ENCODE measurements at regions not wholly inside any gene's neighbourhood (a gene's known extent, or its start where the extent isn't known, plus 50 kb on each side); places are given as distances from the start of the nearest gene placed in this dataset.
"Not testable (repeated sequence)": the region's sequence is repeated elsewhere in the genome, so short reads cannot be mapped to it uniquely, and the experiment has no call there.

- DNase-seq (ENCODE audit: extremely low read depth in 1 of 2, low read depth in 1 of 2): no peak
Measured at GRCh38 chr14:54010981-54011380, 54.4 kb upstream of the BMP4 start.

GRCh38 chr14:54023027-54023426, 66.4 kb upstream of the BMP4 start:
- DNase-seq (ENCODE audit: extremely low read depth in 1 of 2, low read depth in 1 of 2): no peak

GRCh38 chr14:54025661-54026060, 69.0 kb upstream of the BMP4 start:
- no peak for DNase-seq (ENCODE audit: extremely low read depth in 1 of 2, low read depth in 1 of 2)

GRCh38 chr14:54026671-54027070, 70.0 kb upstream of the BMP4 start:
- DNase-seq (ENCODE audit: extremely low read depth in 1 of 2, low read depth in 1 of 2): no peak

GRCh38 chr14:54030996-54031395, 74.4 kb upstream of the BMP4 start:
- DNase-seq (ENCODE audit: extremely low read depth in 1 of 2, low read depth in 1 of 2): not testable (repeated sequence)

GRCh38 chr14:54033285-54033684, 76.7 kb upstream of the BMP4 start:
- not testable (repeated sequence) for DNase-seq (ENCODE audit: extremely low read depth in 1 of 2, low read depth in 1 of 2)

- no peak for DNase-seq (ENCODE audit: extremely low read depth in 1 of 2, low read depth in 1 of 2)
Measured at GRCh38 chr14:54038724-54039123, 82.1 kb upstream of the BMP4 start.

GRCh38 chr14:54039311-54039710, 82.7 kb upstream of the BMP4 start:
- DNase-seq (ENCODE audit: extremely low read depth in 1 of 2, low read depth in 1 of 2): no peak

GRCh38 chr14:54040846-54041245, 84.2 kb upstream of the BMP4 start:
- DNase-seq (ENCODE audit: extremely low read depth in 1 of 2, low read depth in 1 of 2): no peak

- no peak for DNase-seq (ENCODE audit: extremely low read depth in 1 of 2, low read depth in 1 of 2)
Measured at GRCh38 chr14:54046250-54046649, 89.6 kb upstream of the BMP4 start.

GRCh38 chr14:54047645-54048308, 91.2 kb upstream of the BMP4 start:
- DNase-seq (ENCODE audit: extremely low read depth in 1 of 2, low read depth in 1 of 2): no peak

GRCh38 chr14:54048311-54048710, 91.7 kb upstream of the BMP4 start:
- DNase-seq (ENCODE audit: extremely low read depth in 1 of 2, low read depth in 1 of 2): no peak

- DNase-seq (ENCODE audit: extremely low read depth in 1 of 2, low read depth in 1 of 2): no peak
Measured at GRCh38 chr14:54048736-54049135, 92.1 kb upstream of the BMP4 start.

- DNase-seq (ENCODE audit: extremely low read depth in 1 of 2, low read depth in 1 of 2): no peak
Measured at GRCh38 chr14:54050759-54051158, 94.1 kb upstream of the BMP4 start.

GRCh38 chr14:54052696-54053385, 96.2 kb upstream of the BMP4 start:
- no peak for DNase-seq (ENCODE audit: extremely low read depth in 1 of 2, low read depth in 1 of 2)

- DNase-seq (ENCODE audit: extremely low read depth in 1 of 2, low read depth in 1 of 2): no peak
Measured at GRCh38 chr14:54053386-54053745, 96.7 kb upstream of the BMP4 start.

- no peak for DNase-seq (ENCODE audit: extremely low read depth in 1 of 2, low read depth in 1 of 2)
Measured at GRCh38 chr14:54058505-54058904, 101.9 kb upstream of the BMP4 start.

GRCh38 chr14:54083549-54084239, 127.1 kb upstream of the BMP4 start:
- DNase-seq (ENCODE audit: extremely low read depth in 1 of 2, low read depth in 1 of 2): no peak

GRCh38 chr14:54085232-54085761, 128.7 kb upstream of the BMP4 start:
- DNase-seq (ENCODE audit: extremely low read depth in 1 of 2, low read depth in 1 of 2): no peak

- no peak for DNase-seq (ENCODE audit: extremely low read depth in 1 of 2, low read depth in 1 of 2)
Measured at GRCh38 chr14:54085841-54086240, 129.2 kb upstream of the BMP4 start.

GRCh38 chr14:54086767-54087166, 130.1 kb upstream of the BMP4 start:
- no peak for DNase-seq (ENCODE audit: extremely low read depth in 1 of 2, low read depth in 1 of 2)

- DNase-seq (ENCODE audit: extremely low read depth in 1 of 2, low read depth in 1 of 2): no peak
Measured at GRCh38 chr14:54087376-54087775, 130.8 kb upstream of the BMP4 start.
